ENCODE measurements at regions not wholly inside any gene's neighbourhood (a gene's known extent, or its start where the extent isn't known, plus 50 kb on each side); places are given as distances from the start of the nearest gene placed in this dataset.
"Not testable (repeated sequence)": the region's sequence is repeated elsewhere in the genome, so short reads cannot be mapped to it uniquely, and the experiment has no call there.

DNA sequence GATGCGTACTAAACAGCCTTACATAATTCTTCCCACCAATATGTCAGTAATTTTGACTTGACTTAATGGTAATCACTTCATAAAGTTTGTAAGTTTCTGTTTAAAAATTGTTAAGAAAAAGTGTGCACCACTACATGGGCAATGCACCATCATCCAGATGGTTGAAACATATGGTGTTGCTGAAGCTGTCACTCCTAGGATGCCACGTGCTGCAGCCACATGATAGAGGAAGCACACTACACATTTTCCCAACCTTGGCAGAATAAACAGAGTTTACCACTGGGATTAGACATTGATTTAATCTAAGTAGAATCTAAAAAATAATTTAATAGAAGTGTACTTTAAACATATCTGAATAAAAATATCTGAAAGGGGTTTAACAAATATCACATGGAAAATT is 1209.9 kb downstream of the NSUN3 start:
- DNase-seq (ENCODE audit: low read depth): no peak

DNA sequence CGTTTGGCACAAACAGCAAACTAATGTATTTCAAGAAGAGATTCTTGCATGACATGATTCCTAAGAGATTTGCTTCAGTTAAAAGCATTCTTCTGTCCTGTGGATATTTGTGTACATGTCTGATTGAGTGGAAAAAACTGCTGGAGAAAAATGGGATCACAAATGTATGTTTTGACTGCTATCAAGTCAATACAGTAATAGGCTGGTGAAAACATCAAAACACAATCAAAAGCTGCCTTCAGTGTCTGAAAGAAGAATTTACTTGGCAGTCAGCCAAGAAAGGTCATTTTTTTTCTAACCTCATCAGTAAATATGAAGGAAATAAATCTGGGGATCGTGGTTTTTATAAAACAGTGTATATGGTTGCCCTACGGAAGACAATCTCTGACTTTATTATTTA is 1214.8 kb downstream of the NSUN3 start:
- DNase-seq (ENCODE audit: low read depth): no peak

DNA sequence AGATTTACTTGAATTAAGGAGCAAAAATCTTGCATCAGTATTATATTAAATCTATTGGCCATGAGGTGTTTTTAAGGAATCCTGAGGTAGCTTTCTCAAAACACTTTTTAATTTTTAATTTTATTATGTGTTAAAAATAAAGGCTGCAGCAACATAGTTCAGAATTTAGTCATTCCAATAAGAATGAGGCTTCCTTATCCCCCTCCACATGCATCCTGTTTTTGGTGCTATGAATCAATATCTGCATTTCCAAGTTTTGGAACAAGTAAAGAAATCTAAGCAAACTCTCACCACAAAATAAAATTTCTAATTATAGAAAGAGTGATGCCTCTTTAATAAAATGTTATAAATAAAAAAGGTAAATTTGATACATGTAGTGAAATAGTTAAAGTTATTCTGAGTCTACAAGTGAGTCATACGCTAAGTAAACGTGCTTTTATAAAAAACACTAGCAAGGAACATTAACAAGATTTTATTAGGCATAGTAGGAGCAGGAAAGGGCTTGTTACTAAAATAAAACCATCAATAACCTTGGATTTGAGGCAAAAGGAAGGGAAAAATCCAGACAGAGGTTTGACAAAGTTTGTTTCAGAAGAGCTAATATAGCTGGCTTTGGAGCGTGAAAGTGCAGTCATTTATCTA is 1218.0 kb downstream of the NSUN3 start:
- DNase-seq (ENCODE audit: low read depth): no peak

- no peak for DNase-seq (ENCODE audit: low read depth)
Observed at GRCh38 chr3:95289295-95289694, 1226.4 kb downstream of the NSUN3 start.

DNA sequence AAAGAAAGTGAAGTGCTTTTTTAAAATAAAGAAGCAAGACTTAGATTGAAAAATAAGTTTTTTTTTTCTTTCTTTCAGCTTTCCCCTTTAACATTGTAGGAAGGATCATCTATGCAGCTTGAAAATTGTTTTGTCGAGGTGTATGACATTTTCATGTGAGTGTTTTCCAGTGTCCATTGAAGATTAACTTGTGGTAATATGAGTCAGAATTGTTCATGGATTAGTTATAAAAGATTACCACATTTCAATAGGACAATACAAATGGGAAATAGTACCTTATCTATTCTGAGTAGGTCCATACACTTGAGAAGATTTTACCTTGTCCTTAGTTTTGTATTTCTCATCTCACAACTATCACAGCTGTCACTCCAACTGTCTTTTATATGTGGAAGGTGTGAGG is 1234.7 kb downstream of the NSUN3 start:
- DNase-seq (ENCODE audit: low read depth): no peak

- no peak for DNase-seq (ENCODE audit: low read depth)
Observed at GRCh38 chr3:95302044-95302443, 1239.2 kb downstream of the NSUN3 start.

DNA sequence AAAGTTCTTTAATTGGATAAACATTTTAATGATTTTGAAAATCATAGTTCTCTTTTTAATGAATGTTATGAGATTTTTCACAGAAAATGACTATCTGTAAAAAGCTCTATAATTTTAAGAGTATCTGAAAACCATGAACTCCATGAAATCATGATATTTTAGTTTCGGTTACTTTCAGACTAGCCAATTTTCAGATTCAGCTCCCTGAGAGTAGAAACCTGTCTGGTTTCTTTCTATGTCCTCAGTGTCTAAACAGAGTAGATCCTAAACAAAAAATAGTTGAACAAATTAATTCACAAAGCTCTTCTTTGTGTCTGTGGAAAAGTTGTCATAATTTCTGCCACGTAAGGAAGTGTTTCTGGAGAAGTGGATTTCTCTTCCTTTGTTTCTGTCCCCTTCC is 1247.7 kb downstream of the NSUN3 start:
- no peak for DNase-seq (ENCODE audit: low read depth)

DNA sequence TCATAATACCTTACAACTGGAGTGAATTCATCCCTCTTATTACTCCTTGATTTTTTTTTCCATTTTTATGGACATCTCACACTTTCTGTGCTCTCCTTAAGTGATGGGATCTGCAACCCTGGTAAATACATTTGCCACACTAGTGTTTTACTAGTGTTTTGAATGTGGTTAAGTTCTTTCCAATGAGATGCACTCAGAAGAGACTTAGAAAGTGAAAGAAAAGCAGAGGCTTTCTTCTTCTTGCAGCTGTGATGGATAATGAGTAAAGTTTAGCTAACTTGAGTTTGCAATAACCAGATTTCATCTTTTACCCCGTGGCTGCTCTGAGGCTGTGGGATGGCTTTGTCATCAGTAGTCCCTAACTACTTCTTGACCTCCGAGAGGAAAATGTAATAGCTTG is 1248.4 kb downstream of the NSUN3 start:
- DNase-seq (ENCODE audit: low read depth): no peak

GRCh38 chr3:95312650-95313049 is 1249.8 kb downstream of the NSUN3 start:
- DNase-seq (ENCODE audit: low read depth): no peak

DNA sequence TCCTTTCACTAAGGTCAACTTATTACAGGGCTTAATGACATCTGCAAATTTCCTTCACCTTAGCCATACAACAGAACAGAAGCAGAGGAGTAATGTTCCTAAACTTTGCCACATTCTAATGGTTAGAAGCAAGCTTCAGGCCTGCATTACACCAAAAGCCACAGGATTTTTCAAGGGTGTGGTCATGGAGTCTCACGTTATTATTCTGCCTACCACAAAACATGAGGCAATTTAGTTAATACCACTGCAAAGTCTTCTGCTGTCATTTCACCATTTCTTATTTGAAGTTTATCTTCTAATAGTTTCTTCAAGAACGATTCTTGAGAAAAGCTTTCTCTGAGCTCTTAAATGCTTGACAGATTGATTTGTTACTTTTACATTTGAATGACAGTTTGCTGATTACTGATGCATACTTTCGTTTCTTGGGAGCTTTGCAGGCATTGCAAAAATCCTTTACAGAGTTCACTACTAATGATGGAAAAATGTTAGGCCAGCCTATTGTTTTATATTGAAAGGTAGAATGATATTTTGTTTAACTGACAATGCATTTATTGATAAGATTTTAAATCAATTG is 1257.1 kb downstream of the NSUN3 start:
- DNase-seq (ENCODE audit: low read depth): no peak

DNA sequence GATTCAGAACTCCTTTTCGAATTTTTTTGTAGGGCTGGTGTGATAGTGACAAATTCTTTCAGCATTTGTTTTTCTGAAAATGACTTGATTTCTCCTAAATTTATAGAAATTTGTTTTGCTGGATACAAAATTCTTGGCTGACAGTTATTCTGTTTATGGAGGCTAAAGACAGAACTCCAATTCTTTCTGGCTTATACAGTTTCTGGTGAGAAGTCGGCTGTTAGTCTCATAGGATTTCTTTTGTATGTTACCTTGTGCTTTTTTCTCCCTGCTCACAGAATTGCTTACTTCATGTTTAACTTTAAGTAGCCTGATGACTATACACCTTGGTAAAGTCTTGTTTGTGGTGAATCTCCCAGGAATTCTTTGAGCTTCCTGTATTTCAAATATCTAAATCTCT is 1264.6 kb downstream of the NSUN3 start:
- no peak for DNase-seq (ENCODE audit: low read depth)

DNA sequence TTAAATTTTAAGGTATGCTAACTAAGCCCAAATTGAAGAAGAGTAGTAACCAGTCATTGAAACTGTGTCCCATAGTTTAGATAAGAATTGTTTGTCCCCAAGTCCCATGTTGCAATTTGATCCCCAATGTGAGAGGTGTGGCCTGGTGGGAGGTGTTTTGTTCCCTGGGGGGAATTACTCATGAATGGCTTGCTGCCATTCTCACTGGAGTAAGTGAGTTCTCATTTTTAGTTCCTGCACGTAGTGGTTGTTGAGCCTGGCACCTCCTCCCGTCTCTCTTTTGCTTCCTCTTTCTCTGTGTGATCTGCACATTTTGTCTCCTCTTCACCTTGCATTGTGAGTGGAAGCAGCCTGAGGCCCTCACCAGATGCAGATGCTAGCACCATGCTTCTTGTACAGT is 1271.0 kb downstream of the NSUN3 start:
- DNase-seq (ENCODE audit: low read depth): no peak

DNA sequence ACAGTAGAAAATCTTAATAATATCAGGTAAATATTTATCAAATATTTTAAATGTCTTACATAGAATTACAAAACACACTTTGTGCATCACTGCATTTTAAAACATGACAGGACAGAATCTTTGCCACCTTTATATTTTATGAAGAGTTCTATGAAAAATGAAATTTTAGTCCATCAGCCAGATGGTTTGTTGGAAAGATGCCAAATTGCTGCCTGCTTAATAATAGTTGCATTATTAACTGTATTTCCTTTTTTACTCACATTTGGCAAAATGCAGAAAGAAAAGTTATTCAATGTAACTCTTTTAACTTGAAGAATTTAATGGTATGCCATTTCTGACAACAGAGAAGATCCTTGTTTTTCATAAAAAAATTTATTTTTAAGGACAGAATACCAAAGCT is 1271.6 kb downstream of the NSUN3 start:
- DNase-seq (ENCODE audit: low read depth): no peak

DNA sequence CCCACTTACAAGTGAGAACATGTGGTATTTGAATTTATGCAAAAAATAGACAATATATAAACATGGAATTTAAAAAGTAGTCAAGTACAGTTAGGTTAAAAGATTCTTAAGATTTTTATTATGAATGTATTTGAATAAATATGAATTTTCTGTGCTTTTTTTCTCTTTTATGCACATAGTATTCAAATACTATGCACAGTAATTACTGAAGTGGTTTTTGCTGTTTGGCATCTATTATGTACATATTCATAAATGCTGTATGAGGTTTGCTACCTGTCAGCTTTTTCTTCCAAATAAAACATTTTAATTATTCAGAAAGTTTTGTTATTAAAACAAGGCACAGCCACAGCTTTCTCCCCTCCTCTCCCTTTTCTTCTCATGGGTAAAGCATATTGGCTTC is 1272.7 kb downstream of the NSUN3 start:
- no peak for DNase-seq (ENCODE audit: low read depth)

DNA sequence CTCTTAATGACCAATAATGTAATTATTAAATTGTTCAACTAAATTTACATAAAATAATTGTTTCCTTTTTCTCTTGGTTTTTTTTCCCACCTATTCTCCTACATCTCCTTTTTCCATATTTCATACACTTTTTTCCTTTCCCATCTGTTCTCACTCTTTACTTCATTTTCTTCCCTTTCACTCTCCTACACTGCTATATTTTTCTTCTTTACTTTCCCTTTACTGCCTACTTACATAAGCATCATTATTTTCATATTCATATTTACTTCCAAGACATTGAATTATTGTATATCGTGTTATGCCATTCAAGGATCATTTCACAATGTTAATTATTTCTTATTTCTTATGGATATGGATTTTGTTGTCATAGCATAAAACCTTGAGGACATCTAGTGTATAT is 1275.6 kb downstream of the NSUN3 start:
- DNase-seq (ENCODE audit: low read depth): no peak

DNA sequence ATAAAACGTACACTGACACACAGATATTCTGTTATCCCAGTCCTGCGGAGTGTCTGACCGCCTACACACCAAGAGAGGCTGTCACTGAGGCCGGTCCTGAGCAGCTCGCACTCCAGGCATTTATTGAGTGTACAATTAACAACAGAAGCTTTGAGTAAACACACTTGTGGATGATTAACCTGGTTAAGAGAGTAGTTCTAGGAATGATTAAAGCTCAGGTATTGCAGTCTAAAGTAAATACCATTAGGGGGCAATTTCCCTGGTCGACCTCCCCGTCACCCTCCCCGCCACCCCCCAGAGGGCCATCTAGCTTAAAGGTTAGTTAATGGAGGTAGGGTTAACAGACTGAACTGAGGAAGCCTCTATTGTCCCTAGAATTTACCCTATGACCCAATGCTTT is 1278.5 kb downstream of the NSUN3 start:
- DNase-seq (ENCODE audit: low read depth): no peak

GRCh38 chr3:95343228-95343627 is 1280.4 kb downstream of the NSUN3 start:
- DNase-seq (ENCODE audit: low read depth): no peak

GRCh38 chr3:95343767-95344166 is 1280.9 kb downstream of the NSUN3 start:
- DNase-seq (ENCODE audit: low read depth): no peak

DNA sequence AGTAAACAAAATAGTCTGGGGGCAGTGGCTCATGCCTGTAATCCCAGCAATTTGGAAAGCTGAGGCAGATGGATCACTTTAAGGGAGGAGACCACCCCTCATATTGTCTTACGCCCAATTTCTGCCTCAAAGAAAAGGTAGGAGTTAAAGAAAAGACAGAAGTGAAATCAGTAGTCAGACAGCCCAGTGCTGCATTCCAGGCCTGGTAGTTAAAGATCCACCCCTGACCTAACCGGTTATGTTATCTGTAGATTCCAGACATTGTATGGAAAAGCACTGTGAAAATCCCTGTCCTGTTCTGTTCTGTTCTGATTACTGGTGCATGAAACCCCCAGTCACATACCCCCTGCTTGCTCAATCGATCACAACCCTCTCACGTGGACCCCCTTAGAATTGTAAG is 1285.1 kb downstream of the NSUN3 start:
- DNase-seq (ENCODE audit: low read depth): not testable (repeated sequence)

DNA sequence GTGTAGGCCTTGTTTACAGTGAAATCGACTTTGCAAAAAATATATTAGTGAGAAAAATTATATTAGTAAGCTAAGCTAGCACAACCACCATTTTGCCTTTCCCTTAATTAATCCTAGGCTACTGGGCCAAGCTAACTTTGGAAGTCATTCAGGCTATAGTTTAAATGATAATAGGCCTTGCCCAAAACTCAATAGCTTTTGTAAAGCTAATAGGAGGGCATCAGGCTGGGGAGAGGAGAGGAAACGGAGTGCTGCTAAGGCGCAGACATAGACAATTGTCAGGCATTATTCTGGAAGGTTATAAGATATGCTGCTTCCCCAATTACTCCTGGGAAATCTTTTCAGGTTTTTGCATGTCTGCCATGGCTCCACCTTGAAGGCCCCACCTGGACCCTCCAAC is 1286.0 kb downstream of the NSUN3 start:
- DNase-seq (ENCODE audit: low read depth): no peak

GRCh38 chr3:95350049-95350448 is 1287.2 kb downstream of the NSUN3 start:
- no peak for DNase-seq (ENCODE audit: low read depth)

DNA sequence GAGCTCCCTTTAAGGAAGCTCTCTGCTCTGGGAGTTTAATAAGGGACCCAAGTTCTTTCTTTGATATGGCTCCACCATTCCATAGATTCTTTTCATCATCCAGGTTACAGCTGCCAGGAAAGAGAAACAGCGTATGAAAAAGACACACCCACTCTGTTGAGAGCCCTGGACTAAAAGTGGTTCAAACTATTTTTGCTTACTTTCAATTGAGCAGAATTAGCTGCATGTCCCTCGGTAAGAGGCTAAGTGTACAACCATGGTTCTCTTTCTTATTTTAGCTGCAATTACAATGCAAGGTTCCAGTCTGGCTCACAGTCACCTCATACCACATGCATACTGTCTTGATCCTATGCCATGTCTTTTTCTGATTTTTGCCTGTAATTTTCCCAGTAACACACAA is 1288.3 kb downstream of the NSUN3 start:
- no peak for DNase-seq (ENCODE audit: low read depth)

DNA sequence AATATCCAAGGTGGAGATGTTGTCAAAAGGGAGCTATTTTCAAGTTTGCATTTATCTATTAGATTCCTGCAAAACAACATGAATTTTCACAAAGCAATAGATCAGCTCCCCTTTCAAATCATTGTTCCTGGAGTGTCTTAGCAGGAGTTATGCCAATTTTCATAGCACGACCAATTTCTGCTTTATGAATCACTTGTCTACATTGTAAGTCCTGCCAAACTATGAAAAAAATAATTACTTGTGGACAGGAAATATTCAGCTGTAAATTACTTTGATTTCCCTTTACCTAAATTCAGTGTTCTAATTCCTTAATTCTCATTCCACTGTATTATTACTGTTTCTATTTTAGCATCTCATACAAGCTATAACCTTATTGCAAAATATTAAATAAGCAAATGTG is 1289.6 kb downstream of the NSUN3 start:
- DNase-seq (ENCODE audit: low read depth): no peak

- DNase-seq (ENCODE audit: low read depth): no peak
Observed at GRCh38 chr3:95354489-95354888, 1291.6 kb downstream of the NSUN3 start.

All from activated T-helper 1 cell treated with Interleukin-2 at 50 U/mL for 16 hours (primary cell).